Suprapubic skin (tissue), 4 donors: ENCODE measurements at regions not wholly inside any gene's neighbourhood (a gene's known extent, or its start where the extent isn't known, plus 50 kb on each side); places are given as distances from the start of the nearest gene placed in this dataset.
A peak's percentile ranks its signal among the peaks of the same experiment; 100 is the strongest.

Experiments
- DNase-seq, 2 donors: peaks; one replicate each; pipeline ENCODE4 v3.0.0-alpha.2; 2019; ENCODE audit warnings: low spot score in 2 of 2
- H3K27ac ChIP-seq: fragments of 200-600 bp; sonication (generic); one replicate; pipeline ENCODE4 v1.5.1; 2019
- H3K27me3 ChIP-seq: fragments of 200-600 bp; sonication (generic); one replicate; pipeline ENCODE4 v1.5.1; 2019
- H3K36me3 ChIP-seq: fragments of 200-600 bp; sonication (generic); one replicate; pipeline ENCODE4 v1.5.1; 2019
- H3K4me1 ChIP-seq: fragments of 200-600 bp; sonication (generic); one replicate; pipeline ENCODE4 v1.5.1; 2019
- H3K4me3 ChIP-seq: fragments of 200-600 bp; sonication (generic); one replicate; pipeline ENCODE4 v1.5.1; 2019; ENCODE audit warnings: mild to moderate bottlenecking
- H3K9me3 ChIP-seq: fragments of 200-600 bp; sonication (generic); one replicate; pipeline ENCODE4 v1.5.1; 2019
- EP300 ChIP-seq: sonication (generic); formaldehyde crosslinking; IDR thresholded peaks from one replicate; pipeline ENCODE4 v1.6.1; 2017; ENCODE audit warnings: antibody characterized with exemption
- POLR2A ChIP-seq, 2 donors: fragments of 450-650 bp; IDR thresholded peaks; one replicate each; pipeline ENCODE4 v1.6.1; 2017; ENCODE audit warnings: antibody characterized with exemption in 2 of 2, mild to moderate bottlenecking in 2 of 2, moderate library complexity in 2 of 2
- POLR2AphosphoS5 ChIP-seq, 3 donors: sonication (generic); formaldehyde crosslinking; IDR thresholded peaks; one replicate each; pipeline ENCODE4 v1.6.1; 2017; ENCODE audit warnings: antibody characterized with exemption in 3 of 3
- WGBS: methylation state at CpG from one replicate; pipeline ENCODE4 v1.1.5; 2018; 5-methylcytosine and 5-hydroxymethylcytosine counted together
- TF ChIP-seq, protein P1 (sequence below), 2 donors: fragments of 200-600 bp in 1 of 2; fragments of 450-650 bp in 1 of 2; sonication (generic) in 1 of 2; IDR thresholded peaks; one replicate each; pipeline ENCODE4 v1.5.1; 2016 to 2019; ENCODE audit warnings: antibody characterized with exemption in 2 of 2, mild to moderate bottlenecking in 1 of 2, moderate library complexity in 1 of 2

DNA sequence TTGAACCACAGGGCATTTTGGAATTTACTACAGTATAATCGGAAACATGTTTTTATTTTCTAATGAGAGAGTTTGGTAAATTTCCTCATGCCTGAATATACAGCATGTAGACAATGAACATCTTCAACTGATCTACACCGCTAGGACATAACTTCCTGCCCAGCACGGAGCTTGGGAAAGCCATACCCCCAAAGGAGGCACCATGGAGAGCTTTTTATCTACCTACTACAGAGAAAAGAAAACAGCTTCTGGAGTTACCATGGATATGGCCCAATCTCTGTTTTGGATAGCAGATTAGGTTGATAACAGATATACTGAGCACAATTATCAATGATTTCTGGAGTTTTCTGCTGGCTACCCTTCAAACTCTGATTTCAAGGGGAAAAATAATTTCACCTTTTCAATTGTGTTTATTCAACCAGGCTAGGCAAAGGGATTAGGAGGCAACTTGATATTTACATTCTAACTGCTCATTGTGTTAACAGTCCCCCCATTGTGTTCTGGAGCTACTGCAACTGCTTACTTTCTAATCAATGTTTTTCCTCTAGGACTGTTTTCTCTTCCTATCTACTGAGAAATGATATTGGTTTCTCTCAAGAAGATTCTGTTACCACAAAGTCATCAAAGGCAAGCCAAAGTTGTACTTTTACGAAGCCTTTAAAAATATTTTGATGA, 123.0 kb upstream of the ARHGAP28 start:
- no peak overlapping the region for H3K27ac ChIP-seq
- H3K27me3 ChIP-seq: no peaks in the 10 kb centered on the region
- TF ChIP-seq, protein P1, sequence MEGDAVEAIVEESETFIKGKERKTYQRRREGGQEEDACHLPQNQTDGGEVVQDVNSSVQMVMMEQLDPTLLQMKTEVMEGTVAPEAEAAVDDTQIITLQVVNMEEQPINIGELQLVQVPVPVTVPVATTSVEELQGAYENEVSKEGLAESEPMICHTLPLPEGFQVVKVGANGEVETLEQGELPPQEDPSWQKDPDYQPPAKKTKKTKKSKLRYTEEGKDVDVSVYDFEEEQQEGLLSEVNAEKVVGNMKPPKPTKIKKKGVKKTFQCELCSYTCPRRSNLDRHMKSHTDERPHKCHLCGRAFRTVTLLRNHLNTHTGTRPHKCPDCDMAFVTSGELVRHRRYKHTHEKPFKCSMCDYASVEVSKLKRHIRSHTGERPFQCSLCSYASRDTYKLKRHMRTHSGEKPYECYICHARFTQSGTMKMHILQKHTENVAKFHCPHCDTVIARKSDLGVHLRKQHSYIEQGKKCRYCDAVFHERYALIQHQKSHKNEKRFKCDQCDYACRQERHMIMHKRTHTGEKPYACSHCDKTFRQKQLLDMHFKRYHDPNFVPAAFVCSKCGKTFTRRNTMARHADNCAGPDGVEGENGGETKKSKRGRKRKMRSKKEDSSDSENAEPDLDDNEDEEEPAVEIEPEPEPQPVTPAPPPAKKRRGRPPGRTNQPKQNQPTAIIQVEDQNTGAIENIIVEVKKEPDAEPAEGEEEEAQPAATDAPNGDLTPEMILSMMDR (IDR thresholded peaks at IDR 0.05): no peak
- TF ChIP-seq EP300: no peak
- TF ChIP-seq POLR2AphosphoS5 (IDR thresholded peaks at IDR 0.05): no peak
- TF ChIP-seq POLR2A (IDR thresholded peaks at IDR 0.05): no peak
- 84% methylated on average over 4 of the region's 4 CpGs for WGBS
- no peak for DNase-seq
- H3K36me3 ChIP-seq: no peaks in the 10 kb centered on the region
- no peak overlapping the region for H3K4me3 ChIP-seq
- H3K4me1 ChIP-seq: peaks cover 16% of the 10 kb centered on the region
- no peaks in the 10 kb centered on the region for H3K9me3 ChIP-seq

DNA sequence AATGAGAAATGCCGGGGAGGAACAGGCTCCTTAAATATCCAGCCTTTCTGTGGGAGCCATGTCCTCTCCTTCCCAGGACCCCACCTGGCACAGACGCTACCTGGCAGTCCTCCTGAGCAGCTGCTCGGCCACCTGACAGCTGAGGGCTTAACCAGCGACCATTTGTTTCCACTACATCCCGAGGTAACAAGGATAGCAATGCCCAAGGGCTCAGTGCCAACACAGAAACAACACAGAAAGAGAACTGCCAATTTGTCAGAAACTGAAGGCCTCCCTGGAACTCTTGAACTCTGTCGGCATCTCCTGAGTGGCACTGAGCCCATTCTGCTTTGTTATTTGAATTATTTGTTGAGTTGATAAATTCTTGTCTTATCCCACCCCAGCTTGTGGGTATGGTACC, 122.2 kb upstream of the ARHGAP28 start:
- Histone ChIP-seq H3K27ac (no peak overlapping the region), H3K36me3 (no peaks in the 10 kb centered on the region), H3K27me3 (no peaks in the 10 kb centered on the region), H3K9me3 (no peaks in the 10 kb centered on the region), H3K4me3 (no peak overlapping the region), H3K4me1 (peaks cover 16% of the 10 kb centered on the region)
- no peak for DNase-seq
- TF ChIP-seq POLR2A (IDR thresholded peaks at IDR 0.05) (no peak), EP300 (no peak), POLR2AphosphoS5 (IDR thresholded peaks at IDR 0.05) (no peak)
- TF ChIP-seq, protein P1 (IDR thresholded peaks at IDR 0.05): no peak
- 63% methylated on average over 6 of the region's 6 CpGs for WGBS

DNA sequence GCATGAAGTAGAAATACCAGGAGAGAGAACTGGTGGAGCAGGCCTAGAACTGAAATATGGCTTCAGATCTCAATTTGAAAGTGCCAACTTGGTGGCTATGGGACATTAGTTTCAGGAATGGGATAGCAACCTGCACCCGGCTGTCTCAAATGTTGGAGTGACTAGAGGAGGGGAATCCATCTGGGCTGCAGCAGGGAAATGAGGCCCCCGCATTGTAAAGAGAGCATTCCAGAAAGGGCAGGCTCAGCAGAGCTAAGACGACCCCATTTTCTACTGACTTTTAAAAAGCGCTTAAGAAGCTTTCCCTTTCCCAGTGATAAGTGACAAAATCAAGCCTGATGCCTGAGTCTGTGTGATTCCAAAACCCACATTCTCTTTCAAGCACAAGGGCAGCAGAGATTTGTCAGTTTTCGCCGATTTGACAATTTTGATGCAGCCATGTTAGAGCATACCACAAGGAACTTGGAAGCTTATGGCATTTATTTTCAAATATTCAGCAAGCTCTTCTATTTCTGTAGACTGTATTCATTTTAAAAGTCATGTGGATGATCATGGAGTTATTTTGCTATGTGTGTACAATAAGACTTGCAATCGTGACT, 119.8 kb upstream of the ARHGAP28 start:
- Histone ChIP-seq H3K27ac (no peak overlapping the region), H3K4me3 (no peak overlapping the region), H3K9me3 (no peaks in the 10 kb centered on the region), H3K36me3 (no peaks in the 10 kb centered on the region), H3K4me1 (peaks cover 16% of the 10 kb centered on the region), H3K27me3 (no peaks in the 10 kb centered on the region)
- WGBS: 73% methylated on average over 7 of the region's 7 CpGs
- no peak for DNase-seq
- no peak for TF ChIP-seq POLR2A (IDR thresholded peaks at IDR 0.05)
- TF ChIP-seq, protein P1 (IDR thresholded peaks at IDR 0.05): no peak
- TF ChIP-seq EP300: no peak
- TF ChIP-seq POLR2AphosphoS5 (IDR thresholded peaks at IDR 0.05): no peak

DNA sequence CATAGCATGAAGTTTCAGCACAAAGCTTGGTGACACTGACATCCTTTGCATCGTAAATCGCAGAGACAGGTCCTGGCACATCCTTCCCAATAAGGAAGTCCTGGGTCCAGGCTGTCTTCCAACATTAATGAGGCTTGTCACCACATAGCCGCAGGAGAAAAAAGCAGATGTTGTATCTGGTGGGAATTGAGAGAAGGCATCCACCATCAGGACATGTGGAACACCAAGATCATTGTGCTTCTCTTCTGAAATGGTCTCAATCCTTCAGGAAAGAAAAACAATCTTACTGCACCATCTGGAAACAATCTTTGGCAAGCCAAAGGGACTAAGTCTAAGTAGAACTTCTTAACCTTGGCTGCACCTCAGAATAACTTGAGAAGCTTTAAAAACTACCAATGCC, 119.0 kb upstream of the ARHGAP28 start:
- Histone ChIP-seq H3K27me3 (no peaks in the 10 kb centered on the region), H3K36me3 (no peaks in the 10 kb centered on the region), H3K4me1 (peaks cover 16% of the 10 kb centered on the region), H3K9me3 (no peaks in the 10 kb centered on the region), H3K27ac (no peak overlapping the region), H3K4me3 (no peak overlapping the region)
- WGBS: 9% methylated on average over 3 of the region's 3 CpGs
- DNase-seq: no peak
- TF ChIP-seq POLR2AphosphoS5 (IDR thresholded peaks at IDR 0.05) (peak in 1 of 3 donors; percentile 17), EP300 (no peak)

DNA sequence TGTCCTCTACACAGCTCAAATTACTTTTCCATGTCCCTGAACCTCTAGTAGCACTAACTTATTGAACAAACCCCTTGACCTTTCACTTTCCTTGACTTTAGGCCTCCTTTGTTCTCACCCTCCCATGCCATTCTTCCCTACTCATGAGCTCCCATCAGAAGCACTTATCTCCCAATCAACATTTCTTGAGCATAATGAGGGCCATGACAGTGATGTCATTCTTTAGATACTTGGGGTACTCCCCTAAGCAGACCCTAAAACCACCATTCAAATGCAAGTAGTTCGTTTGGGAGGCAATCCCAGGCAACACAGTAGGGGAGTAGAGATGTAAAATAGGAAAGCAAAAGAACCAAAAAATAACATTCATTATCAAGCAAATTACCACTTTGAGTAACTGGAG, 115.9 kb upstream of the ARHGAP28 start:
- no peak for DNase-seq
- H3K4me1 ChIP-seq: peaks cover 16% of the 10 kb centered on the region
- WGBS: 52% methylated on average over 1 of the region's 1 CpG
- H3K27ac ChIP-seq: no peak overlapping the region
- H3K4me3 ChIP-seq: no peak overlapping the region
- TF ChIP-seq POLR2A (IDR thresholded peaks at IDR 0.05) (no peak), POLR2AphosphoS5 (IDR thresholded peaks at IDR 0.05) (no peak), EP300 (no peak)
- TF ChIP-seq, protein P1 (IDR thresholded peaks at IDR 0.05): no peak
- H3K36me3 ChIP-seq: no peaks in the 10 kb centered on the region
- no peaks in the 10 kb centered on the region for H3K9me3 ChIP-seq
- H3K27me3 ChIP-seq: no peaks in the 10 kb centered on the region
